Activated CD8-positive, alpha-beta memory T cell treated with anti-CD3 and anti-CD28 coated beads, Interleukin-2, amount 10 ng/mL, durations not matched to agents 7 days and 5 days (primary cell): ENCODE measurements at regions not wholly inside any gene's neighbourhood (a gene's known extent, or its start where the extent isn't known, plus 50 kb on each side); places are given as distances from the start of the nearest gene placed in this dataset.

Experiments
- ATAC-seq: fragments of 150-1000 bp; cut with Tn5 transposase; one replicate; pipeline ENCODE4 v1.10.0; 2021; ENCODE audit warnings: moderate library complexity
- CTCF ChIA-PET: fragments of 350-600 bp; sonication (Branson Sonifier 250); formaldehyde crosslinking; loops from one replicate; lab custom pipeline; 2021; ENCODE audit warnings: antibody characterized with exemption; lab: Charles Lee
- DNase-seq: peaks from one replicate; pipeline ENCODE4 v3.0.0-alpha.2; 2020
- H3K27ac Mint-ChIP-seq: one replicate; pipeline ENCODE4 v1.8.0; 2021; ENCODE audit warnings: mild to moderate bottlenecking, mixed read lengths
- H3K27me3 Mint-ChIP-seq: one replicate; pipeline ENCODE4 v1.8.0; 2021; ENCODE audit warnings: mixed read lengths
- H3K36me3 Mint-ChIP-seq: one replicate; pipeline ENCODE4 v1.8.0; 2021; ENCODE audit warnings: mild to moderate bottlenecking, mixed read lengths
- H3K4me1 Mint-ChIP-seq: one replicate; pipeline ENCODE4 v1.8.0; 2021; ENCODE audit warnings: mixed read lengths
- H3K4me3 Mint-ChIP-seq: one replicate; pipeline ENCODE4 v1.8.0; 2021; ENCODE audit warnings: mild to moderate bottlenecking, moderate library complexity, mixed read lengths
- H3K9me3 Mint-ChIP-seq: one replicate; pipeline ENCODE4 v1.8.0; 2022; ENCODE audit warnings: low read depth, mixed read lengths

DNA sequence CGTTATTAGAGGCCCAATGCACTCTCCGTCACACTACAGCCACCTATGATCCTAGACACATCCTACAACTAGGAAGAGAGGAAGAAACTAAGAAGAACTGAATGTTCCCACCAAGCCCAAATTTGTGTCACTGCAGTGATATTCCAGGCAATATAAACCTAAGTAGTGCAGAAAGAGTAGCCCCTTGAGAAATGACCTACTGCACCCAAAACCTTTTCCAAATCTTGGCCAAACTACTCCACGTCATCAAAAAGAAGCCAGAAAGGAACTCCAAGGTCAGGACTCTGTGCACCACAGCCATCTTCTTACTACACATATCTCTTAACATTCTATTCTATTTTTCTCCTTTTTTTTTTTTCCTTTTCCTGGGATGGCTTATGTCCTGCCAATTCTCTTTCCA is 60.2 kb downstream of the ADAMTS1 start:
- Mint-ChIP-seq H3K36me3 (no peaks in the 10 kb centered on the region), H3K27me3 (no peaks in the 10 kb centered on the region), H3K27ac (no peak overlapping the region), H3K4me3 (no peak overlapping the region), H3K9me3 (no peaks in the 10 kb centered on the region), H3K4me1 (no peaks in the 10 kb centered on the region)
- ATAC-seq (no peak), DNase-seq (no peak)
- CTCF ChIA-PET: no interaction called here

DNA sequence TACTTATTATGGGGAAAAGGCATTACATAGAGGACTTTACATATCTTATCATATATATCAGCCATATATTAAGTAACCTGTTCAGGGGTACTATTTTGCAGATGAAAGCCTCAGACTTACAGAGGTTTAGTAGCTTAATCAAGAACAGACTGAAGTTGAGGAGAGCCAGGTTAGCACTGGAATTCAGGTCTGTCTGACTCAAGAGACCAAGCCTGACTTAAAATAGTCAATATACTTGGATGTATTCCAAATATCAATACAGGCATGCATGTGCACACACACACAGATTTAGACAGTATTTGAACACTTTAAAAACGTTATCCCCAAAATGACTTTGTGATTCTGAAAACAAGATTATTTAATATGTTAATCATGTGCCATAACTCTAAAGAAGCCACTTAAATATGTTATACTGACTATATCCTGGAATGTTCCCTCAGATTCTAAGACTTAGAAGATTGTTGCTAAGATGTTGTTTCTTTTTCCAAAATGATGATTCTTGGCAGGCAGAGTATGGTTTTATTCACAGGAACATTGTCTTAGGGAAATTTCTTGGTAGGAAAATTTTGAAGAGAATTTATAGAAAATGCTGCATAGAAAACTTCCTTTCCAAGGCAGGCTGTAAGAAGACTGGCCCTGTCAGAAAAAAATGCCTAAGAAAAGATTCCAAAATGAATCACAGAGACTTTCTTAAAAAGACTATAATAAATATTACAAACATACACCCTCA is 61.6 kb downstream of the ADAMTS1 start:
- CTCF ChIA-PET: no interaction called here
- ATAC-seq: no peak

DNA sequence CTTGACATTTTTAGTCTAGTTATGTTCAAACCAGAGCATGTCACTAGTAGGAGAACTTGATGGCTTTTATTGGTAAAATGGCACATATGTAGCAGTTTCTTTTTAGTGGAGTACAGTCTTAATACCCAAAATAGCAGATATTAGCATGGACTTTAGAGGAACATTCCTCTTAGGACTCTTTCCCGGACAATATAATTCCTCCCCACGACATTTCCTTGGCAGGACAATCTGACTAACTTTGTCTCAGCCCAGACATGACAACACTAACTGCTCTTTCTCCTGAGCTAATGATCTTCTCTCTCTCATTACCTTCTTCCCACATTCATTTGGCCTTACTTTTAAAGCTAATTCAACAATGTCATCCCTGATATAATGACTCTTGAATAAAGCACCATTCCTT is 62.5 kb downstream of the ADAMTS1 start:
- H3K36me3 Mint-ChIP-seq: no peaks in the 10 kb centered on the region

More for the DNA sequence above, 61.6 kb downstream of the ADAMTS1 start:
- Mint-ChIP-seq H3K27ac (no peak overlapping the region), H3K36me3 (no peaks in the 10 kb centered on the region), H3K9me3 (no peaks in the 10 kb centered on the region), H3K27me3 (no peaks in the 10 kb centered on the region), H3K4me3 (no peak overlapping the region), H3K4me1 (no peaks in the 10 kb centered on the region)
- DNase-seq: no peak

DNA sequence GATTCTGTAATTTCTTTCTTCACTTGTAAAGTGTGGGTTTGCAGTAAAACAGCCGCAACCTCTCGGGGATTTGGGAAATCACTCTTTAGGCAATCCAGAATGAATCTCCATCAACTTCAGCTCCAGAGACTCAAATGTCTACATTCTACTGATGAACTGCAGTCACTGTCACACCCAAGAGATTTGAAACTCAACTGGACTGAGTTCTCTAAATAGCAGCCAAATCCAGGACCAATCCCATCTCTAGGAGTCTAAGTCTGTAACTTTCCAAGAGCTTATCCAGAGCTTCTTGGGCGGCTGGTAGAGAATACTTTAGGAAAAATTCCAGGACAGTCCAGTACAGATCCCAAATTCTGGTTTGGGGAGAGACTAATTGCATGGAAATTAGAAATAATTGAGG is 62.9 kb downstream of the ADAMTS1 start:
- CTCF ChIA-PET: no interaction called here
- no peaks in the 10 kb centered on the region for H3K9me3 Mint-ChIP-seq
- no peak overlapping the region for H3K27ac Mint-ChIP-seq
- no peak overlapping the region for H3K4me3 Mint-ChIP-seq
- ATAC-seq (no peak), DNase-seq (no peak)
- no peaks in the 10 kb centered on the region for H3K4me1 Mint-ChIP-seq
- H3K27me3 Mint-ChIP-seq: no peaks in the 10 kb centered on the region
- no peaks in the 10 kb centered on the region for H3K36me3 Mint-ChIP-seq

More for the DNA sequence above, 62.5 kb downstream of the ADAMTS1 start:
- CTCF ChIA-PET: no interaction called here
- Mint-ChIP-seq H3K4me1 (no peaks in the 10 kb centered on the region), H3K27ac (no peak overlapping the region), H3K4me3 (no peak overlapping the region), H3K9me3 (no peaks in the 10 kb centered on the region), H3K27me3 (no peaks in the 10 kb centered on the region)
- ATAC-seq: no peak
- DNase-seq: no peak

DNA sequence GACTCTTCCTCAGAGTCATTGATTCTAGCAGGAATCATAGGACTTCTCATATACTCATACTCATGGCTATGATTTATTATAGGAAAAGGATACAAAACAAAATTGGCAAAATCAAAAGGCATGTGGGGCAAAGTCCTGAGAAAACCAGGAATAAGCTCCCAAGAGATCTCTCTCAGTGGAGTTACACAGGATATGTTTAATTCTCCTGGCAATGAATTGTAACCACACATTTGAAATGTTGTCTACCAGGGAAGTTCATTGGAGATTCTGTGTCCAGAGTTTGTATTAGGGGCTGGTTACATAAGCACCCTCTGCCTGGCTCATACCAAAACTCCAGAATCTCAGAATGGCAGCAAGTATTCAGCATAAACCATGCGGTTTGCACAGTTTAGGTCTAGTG is 63.9 kb downstream of the ADAMTS1 start:
- ATAC-seq: no peak
- no peaks in the 10 kb centered on the region for H3K4me1 Mint-ChIP-seq
- H3K9me3 Mint-ChIP-seq: no peaks in the 10 kb centered on the region
- no peak overlapping the region for H3K4me3 Mint-ChIP-seq
- no peaks in the 10 kb centered on the region for H3K36me3 Mint-ChIP-seq
- no peak overlapping the region for H3K27ac Mint-ChIP-seq
- CTCF ChIA-PET: no interaction called here
- no peaks in the 10 kb centered on the region for H3K27me3 Mint-ChIP-seq
- no peak for DNase-seq

DNA sequence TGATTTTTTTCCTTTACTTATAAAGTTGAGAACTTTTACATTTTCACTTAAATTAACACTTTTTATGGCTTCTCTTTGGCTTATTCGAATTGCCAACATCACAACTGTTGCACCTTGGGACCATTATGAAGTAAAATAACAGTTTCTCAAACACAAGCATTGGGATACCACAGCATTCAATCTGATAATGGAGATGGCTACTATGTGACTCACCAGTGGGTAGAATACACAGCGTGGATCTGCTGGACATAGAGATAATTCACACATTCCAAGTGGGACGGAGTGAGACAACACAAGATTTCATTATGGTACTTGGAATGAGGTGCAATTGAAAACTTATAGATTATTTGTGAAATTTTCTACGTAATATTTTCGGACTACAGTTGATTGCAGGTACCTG is 68.0 kb downstream of the ADAMTS1 start:
- CTCF ChIA-PET: no interaction called here
- no peak overlapping the region for H3K27ac Mint-ChIP-seq
- no peaks in the 10 kb centered on the region for H3K9me3 Mint-ChIP-seq
- ATAC-seq (no peak), DNase-seq (no peak)
- no peaks in the 10 kb centered on the region for H3K27me3 Mint-ChIP-seq
- no peaks in the 10 kb centered on the region for H3K36me3 Mint-ChIP-seq
- H3K4me3 Mint-ChIP-seq: no peak overlapping the region
- H3K4me1 Mint-ChIP-seq: no peaks in the 10 kb centered on the region

DNA sequence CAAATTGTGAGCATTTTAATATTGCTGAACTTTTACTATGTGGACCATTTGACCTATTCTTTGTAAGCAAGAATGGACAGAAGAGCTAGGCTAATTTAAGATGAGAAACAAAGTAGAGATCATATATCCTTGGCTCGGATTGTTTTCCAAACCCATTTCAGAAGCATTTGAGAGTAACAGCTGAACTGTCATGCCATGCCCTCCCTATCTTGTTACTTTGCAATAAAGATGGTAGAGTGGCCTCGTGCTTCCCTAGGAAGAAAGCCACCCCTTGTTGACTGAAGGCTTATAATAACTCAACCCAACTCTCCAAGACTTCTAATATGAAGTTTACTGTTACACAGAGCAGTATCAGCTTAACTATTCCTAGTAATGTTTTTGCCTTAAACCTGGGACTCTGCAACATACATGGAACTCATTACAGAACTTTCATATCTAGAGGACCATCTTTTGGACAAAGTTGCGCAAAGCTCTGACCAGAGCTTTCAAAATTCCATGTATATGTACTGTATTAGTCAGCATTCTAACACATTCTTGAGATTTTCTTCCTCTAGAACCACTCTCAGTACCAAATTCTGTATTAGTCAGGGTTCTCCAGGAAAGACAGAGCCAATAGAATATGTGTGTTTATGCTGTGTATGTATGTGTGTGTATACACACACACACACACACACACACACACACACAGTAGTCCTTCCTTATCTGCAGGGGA is 68.7 kb downstream of the ADAMTS1 start:
- ATAC-seq (no peak), DNase-seq (no peak)
- Mint-ChIP-seq H3K4me1 (no peaks in the 10 kb centered on the region), H3K9me3 (no peaks in the 10 kb centered on the region), H3K4me3 (no peak overlapping the region), H3K27me3 (no peaks in the 10 kb centered on the region), H3K36me3 (no peaks in the 10 kb centered on the region), H3K27ac (no peak overlapping the region)
- CTCF ChIA-PET: no interaction called here

DNA sequence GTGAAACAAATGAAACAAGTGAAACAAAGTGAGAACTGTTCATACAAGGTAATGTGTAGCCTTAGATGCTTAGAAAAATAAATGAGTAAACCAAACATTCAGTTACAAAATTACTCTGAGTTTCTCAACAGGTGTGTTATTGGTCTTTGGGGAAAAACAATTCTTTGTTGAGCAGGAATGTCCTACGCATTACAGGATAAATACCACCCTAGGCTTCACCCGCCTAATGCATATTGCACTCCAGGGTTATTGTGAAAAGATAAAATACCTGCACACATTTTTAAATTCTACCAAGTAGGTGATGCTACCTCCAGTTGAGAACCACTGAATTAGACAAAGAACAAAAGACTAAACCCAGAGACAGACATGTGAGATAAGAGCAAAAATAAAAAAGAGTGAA is 72.2 kb downstream of the ADAMTS1 start:
- H3K27me3 Mint-ChIP-seq: no peaks in the 10 kb centered on the region
- H3K9me3 Mint-ChIP-seq: no peaks in the 10 kb centered on the region
- no peak overlapping the region for H3K27ac Mint-ChIP-seq
- H3K4me1 Mint-ChIP-seq: no peaks in the 10 kb centered on the region
- no peak for DNase-seq
- H3K4me3 Mint-ChIP-seq: no peak overlapping the region
- H3K36me3 Mint-ChIP-seq: no peaks in the 10 kb centered on the region
- ATAC-seq: no peak
- CTCF ChIA-PET: no interaction called here

DNA sequence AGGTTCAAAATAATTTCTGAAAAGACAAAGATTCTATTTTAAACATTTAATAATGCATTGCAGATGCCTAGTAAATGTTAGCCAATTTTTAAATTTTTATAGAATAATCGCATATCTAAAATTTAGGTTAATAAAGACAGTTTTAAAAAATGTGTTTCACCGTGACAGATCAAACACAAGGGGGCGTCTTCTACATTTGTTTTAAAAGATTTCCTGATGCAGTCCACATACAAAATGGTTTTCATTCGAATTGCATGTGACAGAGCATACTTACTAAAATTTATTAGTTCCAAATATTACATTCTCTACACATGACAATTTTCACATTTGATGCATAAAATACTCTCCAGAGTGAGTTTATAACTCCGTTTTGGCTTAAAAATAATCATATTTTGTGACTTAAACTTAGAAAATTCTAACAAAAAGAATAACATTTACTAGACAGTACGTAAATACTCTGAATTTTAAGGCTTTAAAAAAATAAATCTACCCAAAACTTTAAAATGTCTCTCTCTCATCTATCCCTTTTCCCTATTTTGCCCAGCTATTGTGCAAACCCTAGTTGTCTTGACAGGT is 75.5 kb downstream of the ADAMTS1 start:
- H3K27ac Mint-ChIP-seq: no peak overlapping the region
- H3K4me3 Mint-ChIP-seq: no peak overlapping the region
- ATAC-seq (no peak), DNase-seq (no peak)
- H3K36me3 Mint-ChIP-seq: no peaks in the 10 kb centered on the region
- CTCF ChIA-PET: no interaction called here
- H3K9me3 Mint-ChIP-seq: no peaks in the 10 kb centered on the region
- H3K4me1 Mint-ChIP-seq: no peaks in the 10 kb centered on the region
- H3K27me3 Mint-ChIP-seq: no peaks in the 10 kb centered on the region

DNA sequence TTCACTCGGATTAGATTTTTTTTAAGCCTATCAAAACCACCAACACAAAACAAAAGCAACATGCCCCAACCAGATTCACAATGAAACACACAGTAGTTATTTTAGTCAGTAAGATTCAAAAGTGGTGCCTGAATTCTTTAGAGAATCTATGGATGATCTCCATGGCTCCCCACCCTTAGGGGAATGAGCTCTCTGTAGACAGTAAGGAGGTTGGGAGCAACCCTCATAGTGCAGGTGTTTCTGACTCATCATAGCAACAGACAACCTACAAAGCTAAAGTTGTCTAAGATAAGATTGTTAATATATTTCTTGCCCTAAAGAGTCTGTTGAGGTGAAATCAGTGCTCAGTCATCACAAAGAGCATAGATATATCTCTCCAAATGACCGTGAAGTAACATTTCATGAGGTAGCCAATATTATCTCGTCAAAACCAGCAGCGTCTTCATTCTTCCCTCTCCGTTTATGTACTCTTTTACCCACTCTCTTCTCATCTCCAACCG is 78.3 kb downstream of the ADAMTS1 start:
- H3K4me1 Mint-ChIP-seq: no peaks in the 10 kb centered on the region
- no peaks in the 10 kb centered on the region for H3K36me3 Mint-ChIP-seq
- CTCF ChIA-PET: no interaction called here
- H3K9me3 Mint-ChIP-seq: no peaks in the 10 kb centered on the region
- no peaks in the 10 kb centered on the region for H3K27me3 Mint-ChIP-seq
- no peak overlapping the region for H3K4me3 Mint-ChIP-seq
- ATAC-seq (no peak), DNase-seq (no peak)
- no peak overlapping the region for H3K27ac Mint-ChIP-seq

DNA sequence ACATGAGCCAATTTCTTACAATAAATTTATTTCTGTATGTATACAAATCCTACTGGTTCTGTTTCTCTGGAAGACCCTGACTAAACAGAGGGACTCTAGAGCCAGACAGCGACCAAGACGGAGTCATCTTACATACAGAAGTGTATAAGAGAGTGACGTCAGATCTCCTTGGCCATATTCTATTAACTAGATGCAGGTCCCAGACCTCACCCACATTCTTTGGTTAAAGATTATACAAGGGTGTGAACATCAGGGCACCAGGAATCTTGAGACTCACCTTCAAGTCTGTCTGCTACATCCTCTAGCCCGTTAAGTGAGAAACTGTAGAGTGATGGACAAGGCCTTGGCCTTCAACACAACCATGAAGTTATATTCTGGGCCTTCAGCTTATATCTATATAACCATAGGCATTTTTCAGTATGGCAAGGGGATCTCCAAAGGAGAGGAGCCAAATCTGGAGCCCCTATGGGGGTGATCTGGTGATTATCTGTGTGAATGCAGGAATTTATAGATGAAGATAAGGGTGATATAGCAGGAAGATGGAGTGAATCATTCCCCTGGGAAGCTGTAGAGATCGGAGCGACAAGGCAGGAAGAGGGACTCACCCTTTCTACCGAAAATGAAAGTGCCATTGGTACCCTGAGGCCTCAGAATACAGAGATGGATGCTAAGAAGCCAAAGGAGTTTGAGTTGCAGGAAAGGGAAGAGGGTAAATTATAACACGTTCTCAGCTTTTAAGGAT is 83.9 kb downstream of the ADAMTS1 start:
- H3K4me1 Mint-ChIP-seq: no peaks in the 10 kb centered on the region
- H3K4me3 Mint-ChIP-seq: no peak overlapping the region
- no peaks in the 10 kb centered on the region for H3K36me3 Mint-ChIP-seq
- H3K27me3 Mint-ChIP-seq: no peaks in the 10 kb centered on the region
- ATAC-seq (no peak), DNase-seq (no peak)
- no peak overlapping the region for H3K27ac Mint-ChIP-seq
- CTCF ChIA-PET: no interaction called here
- no peaks in the 10 kb centered on the region for H3K9me3 Mint-ChIP-seq

DNA sequence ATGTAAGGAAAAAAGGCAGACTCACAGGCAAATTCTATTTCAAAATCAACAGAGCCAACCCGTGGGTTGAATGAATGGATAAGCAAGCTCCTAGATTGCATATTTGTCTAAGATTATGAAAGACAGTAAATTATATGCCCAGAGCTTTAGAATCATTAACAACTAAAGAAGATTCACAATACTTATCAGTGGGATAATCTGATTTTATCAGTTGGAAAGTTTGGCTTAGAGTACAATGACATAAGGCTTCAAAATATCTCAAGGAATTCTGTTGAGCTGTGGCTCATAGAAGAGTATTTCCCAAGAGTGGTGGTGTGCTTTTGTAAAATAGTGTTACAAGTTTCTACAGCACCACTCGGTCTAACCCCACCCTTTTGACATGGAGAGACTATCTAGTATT is 85.5 kb downstream of the ADAMTS1 start:
- CTCF ChIA-PET: no interaction called here
- H3K4me1 Mint-ChIP-seq: no peaks in the 10 kb centered on the region
- H3K9me3 Mint-ChIP-seq: no peaks in the 10 kb centered on the region
- no peaks in the 10 kb centered on the region for H3K36me3 Mint-ChIP-seq
- H3K27me3 Mint-ChIP-seq: no peaks in the 10 kb centered on the region
- no peak overlapping the region for H3K4me3 Mint-ChIP-seq
- ATAC-seq (no peak), DNase-seq (no peak)
- no peak overlapping the region for H3K27ac Mint-ChIP-seq

DNA sequence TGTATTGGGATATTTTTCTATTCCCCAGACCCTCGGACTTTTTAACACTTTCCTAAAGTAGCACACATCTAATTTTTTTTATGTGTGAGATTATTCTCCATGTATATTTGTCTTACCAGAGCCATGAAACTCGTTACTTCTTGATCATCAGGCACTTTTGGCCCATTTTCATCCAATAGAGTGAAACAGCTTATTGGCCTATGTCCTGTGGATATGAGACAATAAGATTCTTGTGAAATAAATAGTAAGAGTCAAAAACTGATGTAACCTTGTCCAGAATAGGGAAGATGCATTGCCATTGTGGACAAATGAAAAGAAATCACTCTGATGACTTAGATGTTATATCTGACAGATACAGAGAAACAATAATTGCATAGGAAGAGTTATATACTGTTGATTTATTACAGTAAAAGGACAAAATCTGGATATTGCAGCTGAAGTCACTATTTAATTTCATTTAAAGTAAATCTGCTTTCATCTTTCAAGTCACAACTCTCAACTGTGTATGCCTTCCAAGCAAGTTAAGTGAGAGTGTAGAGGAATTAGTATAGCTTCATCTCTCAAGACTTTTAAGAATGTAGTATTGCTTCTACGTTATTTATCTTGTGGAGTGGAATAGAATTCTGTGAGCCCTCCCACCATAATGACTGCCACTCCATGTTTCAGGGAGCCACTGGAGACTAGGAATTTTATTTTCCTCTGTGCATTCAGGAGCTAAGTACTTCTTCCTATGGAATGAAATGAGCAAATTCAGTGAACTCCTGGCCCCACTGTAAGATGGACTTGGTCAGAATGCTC is 86.9 kb downstream of the ADAMTS1 start:
- Mint-ChIP-seq H3K4me1 (no peaks in the 10 kb centered on the region), H3K9me3 (no peaks in the 10 kb centered on the region), H3K4me3 (no peak overlapping the region), H3K27me3 (no peaks in the 10 kb centered on the region), H3K36me3 (no peaks in the 10 kb centered on the region), H3K27ac (no peak overlapping the region)
- no peak for DNase-seq
- CTCF ChIA-PET: no interaction called here
- ATAC-seq: no peak
